ENCODE measurements at regions not wholly inside any gene's neighbourhood (a gene's known extent, or its start where the extent isn't known, plus 50 kb on each side); places are given as distances from the start of the nearest gene placed in this dataset.

GRCh38 chr1:238745069-238745468 is 641.3 kb upstream of the CHRM3 start:
- no peak for TF ChIP-seq CTCF (IDR thresholded peaks at IDR 0.05; ENCODE audit: poor library complexity, severe bottlenecking)
- TF ChIP-seq TAF1 (IDR thresholded peaks at IDR 0.05; ENCODE audit: low read depth): no peak
- no peak for TF ChIP-seq EZH2 (IDR thresholded peaks at IDR 0.05; ENCODE audit: borderline replicate concordance, insufficient read depth, low read length, poor library complexity, severe bottlenecking)
- TF ChIP-seq SMC3 (conservative IDR thresholded peaks at IDR 0.05; ENCODE audit: poor library complexity): no peak
- no peak for TF ChIP-seq POLR2AphosphoS5 (IDR thresholded peaks at IDR 0.05)
- TF ChIP-seq REST (IDR thresholded peaks at IDR 0.05; ENCODE audit: borderline replicate concordance): no peak
- TF ChIP-seq EP300 (conservative IDR thresholded peaks at IDR 0.05; ENCODE audit: poor library complexity, severe bottlenecking): no peak

Data from neural cell (in vitro differentiated cells).